ENCODE measurements at regions not wholly inside any gene's neighbourhood (a gene's known extent, or its start where the extent isn't known, plus 50 kb on each side); places are given as distances from the start of the nearest gene placed in this dataset.

GRCh38 chr5:99272576-99272975, 343.8 kb upstream of the CHD1 start:
- TF ChIP-seq CTCF (IDR thresholded peaks at IDR 0.05; ENCODE audit: low read length), result no peak
- TF ChIP-seq EZH2 (optimal IDR thresholded peaks at IDR 0.05; ENCODE audit: low read depth, low read length), result no peak

All from MM.1S (cell line).